ENCODE measurements at regions not wholly inside any gene's neighbourhood (a gene's known extent, or its start where the extent isn't known, plus 50 kb on each side); places are given as distances from the start of the nearest gene placed in this dataset.

- POLR2A ChIA-PET (ENCODE audit: unreplicated experiment), result no interaction called here
- H3K27me3 ChIP-seq (ENCODE audit: insufficient read depth, low read depth), result no peaks in the 10 kb centered on the region
- CTCF ChIA-PET, result no interaction called here
- H3K4me3 ChIP-seq, result no peak overlapping the region
- no peak overlapping the region for H3K27ac ChIP-seq
- no peaks in the 10 kb centered on the region for H3K9me3 ChIP-seq (ENCODE audit: insufficient read depth, low read depth)
- no peaks in the 10 kb centered on the region for H3F3A ChIP-seq (ENCODE audit: insufficient read depth, low read depth)
- H3K4me1 ChIP-seq (replicated peaks; ENCODE audit: insufficient read depth), result no peaks in the 10 kb centered on the region
- no peaks in the 10 kb centered on the region for H3K9me2 ChIP-seq (ENCODE audit: insufficient read depth)
- H3K36me3 ChIP-seq (ENCODE audit: low read depth), result no peaks in the 10 kb centered on the region
- intact Hi-C loops (cut with micrococcal nuclease; ENCODE audit: unreplicated experiment), result loop anchor here (5.0 kb wide), 1 partner anchor 407 kb away; no protein-coding TSS in a partner anchor
- no peaks in the 10 kb centered on the region for H3K79me2 ChIP-seq (ENCODE audit: low read depth)
- BruUV-seq (replicated peaks), result no TSS peak
- DNase-seq, result no peak
- TF ChIP-seq EZH2 (IDR thresholded peaks at IDR 0.05; ENCODE audit: low read depth) (no peak), CTCF (conservative IDR thresholded peaks at IDR 0.05) (no peak)
- no peak overlapping the region for H3K4me2 ChIP-seq
- no peak overlapping the region for H2AFZ ChIP-seq
- no peaks in the 10 kb centered on the region for H4K20me1 ChIP-seq (ENCODE audit: insufficient read depth)
Observed at GRCh38 chr5:10859393-10860195, 98.6 kb upstream of the DAP start.

GRCh38 chr5:10858945-10859344 is 97.9 kb upstream of the DAP start:
- no peak for TF ChIP-seq EZH2 (IDR thresholded peaks at IDR 0.05; ENCODE audit: low read depth)
- no peak for TF ChIP-seq CTCF (conservative IDR thresholded peaks at IDR 0.05)
- ChIA-PET CTCF (no interaction called here), POLR2A (ENCODE audit: unreplicated experiment) (no interaction called here)
- Histone ChIP-seq H3K4me3 (no peak overlapping the region), H2AFZ (no peak overlapping the region), H3K36me3 (ENCODE audit: low read depth) (no peaks in the 10 kb centered on the region), H3K9me3 (ENCODE audit: insufficient read depth, low read depth) (no peaks in the 10 kb centered on the region), H3K4me1 (replicated peaks; ENCODE audit: insufficient read depth) (no peaks in the 10 kb centered on the region), H3K27me3 (ENCODE audit: insufficient read depth, low read depth) (no peaks in the 10 kb centered on the region), H3K79me2 (ENCODE audit: low read depth) (no peaks in the 10 kb centered on the region), H3K4me2 (no peak overlapping the region), H3K27ac (no peak overlapping the region), H4K20me1 (ENCODE audit: insufficient read depth) (no peaks in the 10 kb centered on the region), H3K9me2 (ENCODE audit: insufficient read depth) (no peaks in the 10 kb centered on the region), H3F3A (ENCODE audit: insufficient read depth, low read depth) (no peaks in the 10 kb centered on the region)
- DNase-seq, result no peak
- intact Hi-C loops (cut with micrococcal nuclease; ENCODE audit: unreplicated experiment), result no loop called here
- BruUV-seq (replicated peaks), result no TSS peak

- CTCF ChIA-PET, result no interaction called here
- Histone ChIP-seq H3K36me3 (ENCODE audit: low read depth) (no peaks in the 10 kb centered on the region), H3K9me2 (ENCODE audit: insufficient read depth) (no peaks in the 10 kb centered on the region), H2AFZ (no peak overlapping the region), H3K4me1 (replicated peaks; ENCODE audit: insufficient read depth) (no peaks in the 10 kb centered on the region), H3K27ac (no peak overlapping the region), H3K79me2 (ENCODE audit: low read depth) (no peaks in the 10 kb centered on the region), H3K27me3 (ENCODE audit: insufficient read depth, low read depth) (no peaks in the 10 kb centered on the region), H3K9me3 (ENCODE audit: insufficient read depth, low read depth) (no peaks in the 10 kb centered on the region), H3F3A (ENCODE audit: insufficient read depth, low read depth) (no peaks in the 10 kb centered on the region), H3K4me2 (no peak overlapping the region), H3K4me3 (no peak overlapping the region), H4K20me1 (ENCODE audit: insufficient read depth) (no peaks in the 10 kb centered on the region)
- no TSS peak for BruUV-seq (replicated peaks)
- DNase-seq, result no peak
- TF ChIP-seq EZH2 (IDR thresholded peaks at IDR 0.05; ENCODE audit: low read depth) (no peak), CTCF (conservative IDR thresholded peaks at IDR 0.05) (no peak)
- POLR2A ChIA-PET (ENCODE audit: unreplicated experiment), result no interaction called here
- intact Hi-C loops (cut with micrococcal nuclease; ENCODE audit: unreplicated experiment), result no loop called here
Observed at GRCh38 chr5:10858307-10858706, 97.3 kb upstream of the DAP start.
